ENCODE measurements at regions not wholly inside any gene's neighbourhood (a gene's known extent, or its start where the extent isn't known, plus 50 kb on each side); places are given as distances from the start of the nearest gene placed in this dataset.

- no peak for TF ChIP-seq CTCF (optimal IDR thresholded peaks at IDR 0.05 in 1 of 3, IDR thresholded peaks at IDR 0.05 in 1 of 3, conservative IDR thresholded peaks at IDR 0.05 in 1 of 3; ENCODE audit: extremely low read depth in 1 of 3, insufficient read depth in 2 of 3, low read length in 3 of 3)
- TF ChIP-seq EZH2 (IDR thresholded peaks at IDR 0.05; ENCODE audit: low read length), result no peak
These were observed 50.4 kb upstream of the CYRIA start for GRCh38 chr2:16716024-16716423.
